HepG2 (cell line): ENCODE measurements at regions not wholly inside any gene's neighbourhood (a gene's known extent, or its start where the extent isn't known, plus 50 kb on each side); places are given as distances from the start of the nearest gene placed in this dataset.

Source experiments
- CTCF ChIP-seq: sonication (generic); formaldehyde crosslinking; IDR thresholded peaks from 2 replicates; pipeline ENCODE4 v1.5.0; 2020; ENCODE audit warnings: mild to moderate bottlenecking, missing genetic modification reagents, moderate library complexity
- DMAP1 ChIP-seq: IDR thresholded peaks from 2 replicates; pipeline ENCODE4 v1.6.1; 2016
- POLR2A ChIP-seq, 2 experiments: IDR thresholded peaks; 2 replicates each; pipeline ENCODE4 v1.6.1; 2011; ENCODE audit warnings: low read depth in 2 of 2, low read length in 2 of 2, mild to moderate bottlenecking in 1 of 2, moderate library complexity in 1 of 2; ENCODE audit not compliant: insufficient read depth in 1 of 2
- ZNF510 ChIP-seq: sonication (generic); formaldehyde crosslinking; IDR thresholded peaks from 2 replicates; pipeline ENCODE4 v1.4.0; 2020; ENCODE audit warnings: low read depth, mild to moderate bottlenecking, missing genetic modification reagents

DNA sequence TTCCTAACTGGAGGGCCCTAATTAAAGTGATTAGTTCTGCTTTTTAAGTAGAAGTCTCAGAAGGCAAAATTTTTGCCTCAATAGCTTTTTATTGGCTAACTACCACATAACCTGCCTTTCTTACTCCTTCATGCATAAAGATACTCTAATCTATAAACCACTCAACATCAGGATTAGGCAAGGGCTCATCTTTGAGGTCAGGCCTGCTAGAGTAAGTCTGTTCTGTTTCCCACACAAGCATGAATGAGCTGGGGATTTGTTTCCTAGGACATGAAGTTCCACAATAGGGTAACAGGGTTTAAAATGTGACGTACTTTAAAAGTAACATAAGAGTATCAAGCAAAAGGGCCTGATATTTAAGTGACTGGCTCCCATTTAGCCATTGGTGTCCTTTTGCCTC, 522.7 kb upstream of the TYRP1 start:
- TF ChIP-seq POLR2A (IDR thresholded peaks at IDR 0.05; ENCODE audit: insufficient read depth in 1 of 2, low read depth in 2 of 2, low read length in 2 of 2), result no peak
- TF ChIP-seq ZNF510, result no peak
- TF ChIP-seq DMAP1 (CRISPR knock-in tag), result no peak
- TF ChIP-seq CTCF (CRISPR knock-in tag), result no peak
